ENCODE measurements at regions not wholly inside any gene's neighbourhood (a gene's known extent, or its start where the extent isn't known, plus 50 kb on each side); places are given as distances from the start of the nearest gene placed in this dataset.

GRCh38 chr7:17184805-17185689, 113.4 kb upstream of the AHR start:
- DNase-seq = no peak

- peak in 1 of 2 donors; percentile 10 for DNase-seq
These were observed 112.8 kb upstream of the AHR start for GRCh38 chr7:17185690-17186070.

- DNase-seq = no peak
These were observed 111.5 kb upstream of the AHR start for GRCh38 chr7:17186745-17187530.

- DNase-seq = no peak
These were observed 103.8 kb upstream of the AHR start for GRCh38 chr7:17194656-17195055.

GRCh38 chr7:17195576-17195975, 102.9 kb upstream of the AHR start:
- DNase-seq = no peak

GRCh38 chr7:17205910-17206309, 92.5 kb upstream of the AHR start:
- no peak for DNase-seq

GRCh38 chr7:17206349-17206905, 92.0 kb upstream of the AHR start:
- no peak for DNase-seq

- no peak for DNase-seq
These were observed 91.2 kb upstream of the AHR start for GRCh38 chr7:17207220-17207619.

GRCh38 chr7:17209101-17209500, 89.4 kb upstream of the AHR start:
- no peak for DNase-seq

GRCh38 chr7:17211307-17211836, 87.1 kb upstream of the AHR start:
- no peak for DNase-seq

GRCh38 chr7:17212188-17212587, 86.3 kb upstream of the AHR start:
- no peak for DNase-seq

GRCh38 chr7:17227766-17228490, 70.5 kb upstream of the AHR start:
- DNase-seq = no peak

- DNase-seq = no peak
These were observed 69.2 kb upstream of the AHR start for GRCh38 chr7:17229228-17229627.

GRCh38 chr7:17230099-17230807, 68.2 kb upstream of the AHR start:
- no peak for DNase-seq

- no peak for DNase-seq
These were observed 64.8 kb upstream of the AHR start for GRCh38 chr7:17233603-17234002.

- peak; percentile 51 to 54 for DNase-seq
These were observed 64.4 kb upstream of the AHR start for GRCh38 chr7:17234030-17234397.

GRCh38 chr7:17234398-17235031, 63.9 kb upstream of the AHR start:
- peak; percentile 65 to 66 for DNase-seq

- no peak for DNase-seq
These were observed 62.3 kb upstream of the AHR start for GRCh38 chr7:17236171-17236570.

- no peak for DNase-seq
These were observed 61.8 kb upstream of the AHR start for GRCh38 chr7:17236603-17237002.

- DNase-seq = no peak
These were observed 59.4 kb upstream of the AHR start for GRCh38 chr7:17239046-17239445.

- no peak for DNase-seq
These were observed 58.5 kb upstream of the AHR start for GRCh38 chr7:17239683-17240521.

All from activated CD4-positive, alpha-beta T cell treated with anti-CD3 and anti-CD28 coated beads for 4 hours (primary cell).